Esophagus muscularis mucosa (tissue), 4 donors: ENCODE measurements at regions not wholly inside any gene's neighbourhood (a gene's known extent, or its start where the extent isn't known, plus 50 kb on each side); places are given as distances from the start of the nearest gene placed in this dataset.

Experiments
- DNase-seq: peaks from one replicate; pipeline ENCODE4 v3.0.0-alpha.2; 2017; ENCODE audit errors: extremely low spot score
- H3K27ac ChIP-seq, 4 donors: fragments of 200-600 bp; sonication (generic); replicated peaks in 1 of 4; 1 replicate in 3 of 4; 2 replicates in 1 of 4; pipeline ENCODE4 v1.5.1; 2016 to 2019; ENCODE audit warnings: mild to moderate bottlenecking in 1 of 4
- H3K27me3 ChIP-seq, 4 donors: fragments of 200-600 bp; sonication (generic); one replicate each; pipeline versions ENCODE4 v1.5.1 to v1.6.0; 2016 to 2019
- H3K36me3 ChIP-seq, 4 donors: fragments of 200-600 bp; sonication (generic); one replicate each; pipeline ENCODE4 v1.5.1; 2016 to 2019
- H3K4me1 ChIP-seq, 4 donors: fragments of 200-600 bp; sonication (generic); one replicate each; pipeline ENCODE4 v1.5.1; 2016 to 2019
- H3K4me3 ChIP-seq, 4 donors: fragments of 200-600 bp; sonication (generic); 1 replicate in 2 of 4; 2 replicates in 2 of 4; pipeline ENCODE4 v1.5.1; 2016 to 2019; ENCODE audit warnings: mild to moderate bottlenecking in 4 of 4, moderate library complexity in 1 of 4
- H3K9me3 ChIP-seq, 4 donors: fragments of 200-600 bp; sonication (generic); 1 replicate in 3 of 4; 2 replicates in 1 of 4; pipeline ENCODE4 v1.5.1; 2016 to 2019
- EP300 ChIP-seq: sonication (generic); formaldehyde crosslinking; IDR thresholded peaks from one replicate; pipeline ENCODE4 v1.6.1; 2017; ENCODE audit warnings: antibody characterized with exemption
- POLR2A ChIP-seq: fragments of 450-650 bp; IDR thresholded peaks from one replicate; pipeline ENCODE4 v1.6.1; 2017; ENCODE audit warnings: antibody characterized with exemption, moderate library complexity, mild to moderate bottlenecking, low read depth
- POLR2AphosphoS5 ChIP-seq, 2 donors: sonication (generic); formaldehyde crosslinking; IDR thresholded peaks; one replicate each; pipeline ENCODE4 v1.6.1; 2017; ENCODE audit warnings: antibody characterized with exemption in 2 of 2
- WGBS: methylation state at CpG from one replicate; pipeline ENCODE4 v1.1.5; 2018; 5-methylcytosine and 5-hydroxymethylcytosine counted together
- intact Hi-C: fragments of 100-400 bp; cut with DNase I; formaldehyde crosslinking; loops from one replicate; pipeline ENCODE4 v1.15.1; 2023
- TF ChIP-seq, protein P1 (sequence below), 3 experiments: fragments of 200-600 bp in 2 of 3; fragments of 450-650 bp in 1 of 3; sonication (generic) in 2 of 3; IDR thresholded peaks; one replicate each; pipeline ENCODE4 v1.5.1; 2017 to 2019; ENCODE audit warnings: antibody characterized with exemption in 3 of 3, mild to moderate bottlenecking in 2 of 3, moderate library complexity in 1 of 3

DNA sequence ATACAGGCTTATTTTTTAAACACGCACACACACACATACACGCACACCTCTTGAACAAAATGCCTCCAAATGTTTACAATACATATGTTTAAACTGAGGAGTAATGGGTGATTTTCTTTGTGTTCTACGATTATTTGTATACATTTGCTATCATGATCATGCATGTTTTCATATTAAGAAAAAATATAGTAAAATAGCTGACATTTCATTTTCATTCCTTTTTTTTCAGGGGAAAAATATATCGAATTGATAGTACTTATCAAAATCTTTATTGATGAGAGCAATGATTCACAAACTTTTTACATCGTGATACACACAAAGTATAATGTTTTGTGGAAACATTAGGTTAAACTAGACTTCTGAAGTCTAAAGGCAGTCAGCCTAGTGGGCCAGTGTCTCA is 618.9 kb downstream of the TECRL start:
- no peaks in the 10 kb centered on the region for H3K36me3 ChIP-seq
- TF ChIP-seq EP300, result no peak
- TF ChIP-seq, protein P1, sequence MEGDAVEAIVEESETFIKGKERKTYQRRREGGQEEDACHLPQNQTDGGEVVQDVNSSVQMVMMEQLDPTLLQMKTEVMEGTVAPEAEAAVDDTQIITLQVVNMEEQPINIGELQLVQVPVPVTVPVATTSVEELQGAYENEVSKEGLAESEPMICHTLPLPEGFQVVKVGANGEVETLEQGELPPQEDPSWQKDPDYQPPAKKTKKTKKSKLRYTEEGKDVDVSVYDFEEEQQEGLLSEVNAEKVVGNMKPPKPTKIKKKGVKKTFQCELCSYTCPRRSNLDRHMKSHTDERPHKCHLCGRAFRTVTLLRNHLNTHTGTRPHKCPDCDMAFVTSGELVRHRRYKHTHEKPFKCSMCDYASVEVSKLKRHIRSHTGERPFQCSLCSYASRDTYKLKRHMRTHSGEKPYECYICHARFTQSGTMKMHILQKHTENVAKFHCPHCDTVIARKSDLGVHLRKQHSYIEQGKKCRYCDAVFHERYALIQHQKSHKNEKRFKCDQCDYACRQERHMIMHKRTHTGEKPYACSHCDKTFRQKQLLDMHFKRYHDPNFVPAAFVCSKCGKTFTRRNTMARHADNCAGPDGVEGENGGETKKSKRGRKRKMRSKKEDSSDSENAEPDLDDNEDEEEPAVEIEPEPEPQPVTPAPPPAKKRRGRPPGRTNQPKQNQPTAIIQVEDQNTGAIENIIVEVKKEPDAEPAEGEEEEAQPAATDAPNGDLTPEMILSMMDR (IDR thresholded peaks at IDR 0.05), result no peak
- no peak for TF ChIP-seq POLR2AphosphoS5 (IDR thresholded peaks at IDR 0.05)
- TF ChIP-seq POLR2A, result no peak
- 77% methylated on average over 5 of the region's 5 CpGs for WGBS
- intact Hi-C loops, result no loop called here
- no peak overlapping the region for H3K4me3 ChIP-seq
- no peak overlapping the region for H3K27ac ChIP-seq
- H3K4me1 ChIP-seq, result no peaks in the 10 kb centered on the region
- no peaks in the 10 kb centered on the region for H3K27me3 ChIP-seq
- no peak for DNase-seq
- H3K9me3 ChIP-seq, result no peaks in the 10 kb centered on the region

DNA sequence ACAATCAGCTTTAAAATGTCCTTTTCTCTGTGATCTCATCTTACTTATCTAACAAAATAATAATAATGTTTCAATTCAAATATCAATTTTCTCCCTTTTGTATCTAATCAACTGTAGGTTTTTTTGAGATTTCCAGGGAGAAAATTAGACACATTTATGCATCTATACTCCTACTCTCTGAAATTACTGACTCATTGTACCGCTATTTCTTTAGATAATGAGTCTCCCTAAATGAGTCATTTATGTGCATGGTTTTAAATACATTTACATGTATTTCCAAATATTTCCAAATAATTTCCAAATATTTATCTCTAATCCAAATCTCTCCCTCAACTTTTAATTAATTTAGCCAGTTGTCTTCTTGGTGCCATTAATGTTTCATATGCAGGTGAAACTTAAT is 621.0 kb downstream of the TECRL start:
- Histone ChIP-seq H3K27me3 (no peaks in the 10 kb centered on the region), H3K36me3 (no peaks in the 10 kb centered on the region), H3K4me3 (no peak overlapping the region), H3K27ac (no peak overlapping the region), H3K9me3 (no peaks in the 10 kb centered on the region), H3K4me1 (no peaks in the 10 kb centered on the region)
- intact Hi-C loops, result no loop called here
- WGBS, result 64% methylated on average over 1 of the region's 1 CpG
- TF ChIP-seq EP300, result no peak
- TF ChIP-seq POLR2A, result no peak
- TF ChIP-seq POLR2AphosphoS5 (IDR thresholded peaks at IDR 0.05), result no peak
- TF ChIP-seq, protein P1 (IDR thresholded peaks at IDR 0.05), result no peak
- DNase-seq, result no peak

DNA sequence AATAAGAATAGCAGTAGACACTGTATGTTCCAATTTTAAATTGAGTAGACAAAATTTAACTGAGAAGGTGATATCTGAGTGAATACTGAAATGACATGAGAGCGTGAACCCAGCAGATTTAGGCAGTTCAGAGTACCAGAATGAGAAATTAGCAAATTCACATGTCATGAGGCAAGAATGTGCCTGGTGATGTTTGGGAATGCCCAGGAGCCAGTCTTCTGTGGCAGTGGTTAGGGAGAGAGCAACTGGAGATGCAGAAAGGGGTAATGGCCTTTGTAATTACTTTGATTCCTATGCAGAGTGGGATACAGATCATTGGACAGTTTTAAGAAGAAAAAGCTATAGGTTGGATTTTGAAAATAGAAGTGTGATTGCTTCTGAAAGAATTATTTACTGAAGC is 621.9 kb downstream of the TECRL start:
- intact Hi-C loops, result no loop called here
- no peak for DNase-seq
- TF ChIP-seq POLR2AphosphoS5 (IDR thresholded peaks at IDR 0.05) (no peak), POLR2A (no peak)
- Histone ChIP-seq H3K27ac (no peak overlapping the region), H3K4me3 (no peak overlapping the region), H3K4me1 (no peaks in the 10 kb centered on the region), H3K36me3 (no peaks in the 10 kb centered on the region), H3K27me3 (no peaks in the 10 kb centered on the region), H3K9me3 (no peaks in the 10 kb centered on the region)
- 80% methylated on average over 1 of the region's 1 CpG for WGBS

DNA sequence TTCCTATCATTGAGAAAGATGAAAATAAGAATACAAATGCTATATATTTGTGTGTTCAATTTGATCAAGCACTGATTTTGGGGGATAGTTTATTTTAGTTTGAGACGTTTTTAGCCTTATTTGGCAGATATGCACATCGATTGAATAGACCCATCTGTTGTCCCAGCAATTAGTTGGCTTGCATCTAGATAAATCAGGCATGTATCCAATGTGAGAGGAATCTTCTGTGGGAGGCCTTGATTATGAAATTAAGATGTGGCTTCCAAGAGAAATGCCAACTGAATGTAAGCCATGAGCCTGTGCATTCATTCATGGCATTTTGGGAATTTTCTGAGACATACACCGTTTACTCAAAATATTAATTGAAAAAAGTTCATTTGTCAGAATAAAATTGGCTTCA is 623.1 kb downstream of the TECRL start:
- no peaks in the 10 kb centered on the region for H3K27me3 ChIP-seq
- no peaks in the 10 kb centered on the region for H3K9me3 ChIP-seq
- intact Hi-C loops, result no loop called here
- H3K4me1 ChIP-seq, result no peaks in the 10 kb centered on the region
- H3K27ac ChIP-seq, result no peak overlapping the region
- no peak for DNase-seq
- H3K4me3 ChIP-seq, result no peak overlapping the region
- TF ChIP-seq, protein P1 (IDR thresholded peaks at IDR 0.05), result no peak
- TF ChIP-seq EP300 (no peak), POLR2AphosphoS5 (IDR thresholded peaks at IDR 0.05) (no peak), POLR2A (no peak)
- 36% methylated on average over 3 of the region's 3 CpGs for WGBS
- no peaks in the 10 kb centered on the region for H3K36me3 ChIP-seq

DNA sequence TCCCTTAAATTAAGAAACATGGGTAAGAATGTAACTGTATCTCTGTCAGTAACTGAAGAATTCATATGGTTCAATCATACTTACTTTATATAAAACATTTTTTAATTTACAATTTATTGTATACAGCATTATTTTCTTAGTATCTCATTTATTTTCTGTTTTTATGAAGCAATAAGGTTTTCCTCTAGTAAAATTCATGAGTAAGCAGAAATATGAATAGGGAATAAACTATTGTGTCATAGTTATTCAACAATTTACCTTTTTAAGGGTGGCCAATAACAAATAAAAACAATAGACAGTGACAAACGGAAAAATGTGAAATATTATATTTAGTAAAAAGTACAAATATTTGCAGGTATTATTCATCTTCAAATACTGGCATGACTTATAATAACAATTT is 624.4 kb downstream of the TECRL start:
- TF ChIP-seq POLR2AphosphoS5 (IDR thresholded peaks at IDR 0.05) (no peak), EP300 (no peak), POLR2A (no peak)
- TF ChIP-seq, protein P1 (IDR thresholded peaks at IDR 0.05), result no peak
- intact Hi-C loops, result no loop called here
- H3K36me3 ChIP-seq, result no peaks in the 10 kb centered on the region
- H3K27ac ChIP-seq, result no peak overlapping the region
- H3K27me3 ChIP-seq, result no peaks in the 10 kb centered on the region
- no peaks in the 10 kb centered on the region for H3K9me3 ChIP-seq
- no peak overlapping the region for H3K4me3 ChIP-seq
- 0% methylated on average over 1 of the region's 1 CpG for WGBS
- H3K4me1 ChIP-seq, result no peaks in the 10 kb centered on the region
- no peak for DNase-seq
